Activated CD4-positive, alpha-beta T cell treated with anti-CD3 and anti-CD28 coated beads for 24 hours (primary cell): ENCODE measurements at regions not wholly inside any gene's neighbourhood (a gene's known extent, or its start where the extent isn't known, plus 50 kb on each side); places are given as distances from the start of the nearest gene placed in this dataset.
"Not testable (repeated sequence)": the region's sequence is repeated elsewhere in the genome, so short reads cannot be mapped to it uniquely, and the experiment has no call there.

Experiments used
- DNase-seq, 2 donors: peaks; one replicate each; pipeline ENCODE4 v3.0.0-alpha.2; 2020; ENCODE audit warnings: low read depth in 2 of 2

GRCh38 chr13:86848716-86849115, 822.5 kb upstream of the SLITRK5 start:
- no peak for DNase-seq

GRCh38 chr13:86856991-86857390, 814.2 kb upstream of the SLITRK5 start:
- no peak for DNase-seq

- no peak for DNase-seq
Measured at GRCh38 chr13:86858216-86858615, 813.0 kb upstream of the SLITRK5 start.

- DNase-seq: no peak
Measured at GRCh38 chr13:86862137-86862536, 809.0 kb upstream of the SLITRK5 start.

- DNase-seq: no peak
Measured at GRCh38 chr13:86864376-86864775, 806.8 kb upstream of the SLITRK5 start.

GRCh38 chr13:86870444-86870843, 800.7 kb upstream of the SLITRK5 start:
- DNase-seq: no peak

- DNase-seq: no peak
Measured at GRCh38 chr13:86877441-86877840, 793.7 kb upstream of the SLITRK5 start.

- no peak for DNase-seq
Measured at GRCh38 chr13:86878781-86879180, 792.4 kb upstream of the SLITRK5 start.

GRCh38 chr13:86881390-86881789, 789.8 kb upstream of the SLITRK5 start:
- no peak for DNase-seq

GRCh38 chr13:86882107-86882506, 789.1 kb upstream of the SLITRK5 start:
- DNase-seq: no peak

- no peak for DNase-seq
Measured at GRCh38 chr13:86882835-86883234, 788.3 kb upstream of the SLITRK5 start.

- no peak for DNase-seq
Measured at GRCh38 chr13:86892330-86892729, 778.8 kb upstream of the SLITRK5 start.

- no peak for DNase-seq
Measured at GRCh38 chr13:86900906-86901305, 770.3 kb upstream of the SLITRK5 start.

GRCh38 chr13:86906127-86906874, 764.9 kb upstream of the SLITRK5 start:
- no peak for DNase-seq

GRCh38 chr13:86907156-86907555, 764.0 kb upstream of the SLITRK5 start:
- DNase-seq: no peak

- no peak for DNase-seq
Measured at GRCh38 chr13:86909318-86909717, 761.9 kb upstream of the SLITRK5 start.

GRCh38 chr13:86914757-86915156, 756.4 kb upstream of the SLITRK5 start:
- no peak for DNase-seq

GRCh38 chr13:86917438-86917837, 753.7 kb upstream of the SLITRK5 start:
- DNase-seq: not testable (repeated sequence)

- DNase-seq: no peak
Measured at GRCh38 chr13:86918682-86919081, 752.5 kb upstream of the SLITRK5 start.

GRCh38 chr13:86920961-86921360, 750.2 kb upstream of the SLITRK5 start:
- DNase-seq: no peak

- no peak for DNase-seq
Measured at GRCh38 chr13:86922936-86923335, 748.2 kb upstream of the SLITRK5 start.

GRCh38 chr13:86926916-86927315, 744.3 kb upstream of the SLITRK5 start:
- DNase-seq: not testable (repeated sequence)

GRCh38 chr13:86932776-86933334, 738.3 kb upstream of the SLITRK5 start:
- DNase-seq: no peak

GRCh38 chr13:86933676-86934075, 737.5 kb upstream of the SLITRK5 start:
- DNase-seq: no peak
